SK-N-SH (cell line): ENCODE measurements at regions not wholly inside any gene's neighbourhood (a gene's known extent, or its start where the extent isn't known, plus 50 kb on each side); places are given as distances from the start of the nearest gene placed in this dataset.

Experiments used
- CTCF ChIA-PET: fragments of 300-600, 350-600 bp; formaldehyde crosslinking; extraction: SDS; loops from one replicate; lab custom pipeline; 2021; lab: Yijun Ruan, JAX
- POLR2A ChIA-PET: fragments of 350-600 bp; sonication (Branson Sonifier 250); formaldehyde crosslinking; extraction: SDS; loops from one replicate; lab custom pipeline; 2020; ENCODE audit warnings: antibody characterized with exemption, inconsistent platforms; lab: Yijun Ruan, JAX
- DNase-seq: peaks from one replicate; pipeline ENCODE4 v3.0.0; 2012
- H2AFZ ChIP-seq: fragments of 200-600 bp; sonication (generic); 2 replicates; pipeline ENCODE4 v1.8.1; 2016; ENCODE audit warnings: antibody characterized with exemption, mild to moderate bottlenecking, low read depth
- H3F3A ChIP-seq: fragments of 200-600 bp; sonication (generic); replicated peaks from 2 replicates; pipeline ENCODE3; 2016; ENCODE audit warnings: antibody characterized with exemption, mild to moderate bottlenecking; ENCODE audit not compliant: insufficient read depth
- H3K27ac ChIP-seq, 2 experiments: fragments of 200-500 bp in 1 of 2; fragments of 200-600 bp in 1 of 2; sonication (Bioruptor generic) in 1 of 2; sonication (generic), shearing (Covaris generic) in 1 of 2; 2 replicates each; pipeline versions ENCODE4 v1.5.1 to v1.6.1; 2014 to 2016; ENCODE audit warnings: low read depth in 2 of 2, inconsistent platforms in 1 of 2, low read length in 1 of 2, mild to moderate bottlenecking in 1 of 2, mixed read lengths in 1 of 2
- H3K27me3 ChIP-seq: fragments of 200-600 bp; sonication (generic), shearing (Covaris generic); 2 replicates; pipeline ENCODE4 v1.6.1; 2016; ENCODE audit warnings: mixed run types; ENCODE audit not compliant: insufficient read depth
- H3K36me3 ChIP-seq, 2 experiments: fragments of 200-500 bp in 1 of 2; fragments of 200-600 bp in 1 of 2; sonication (Bioruptor generic) in 1 of 2; sonication (generic) in 1 of 2; replicated peaks in 1 of 2; 2 replicates each; pipeline versions ENCODE3 to v1.5.1; 2014 to 2016; ENCODE audit warnings: low read length in 1 of 2, mild to moderate bottlenecking in 1 of 2; ENCODE audit not compliant: insufficient read depth in 2 of 2, control insufficient read depth in 1 of 2
- H3K4me1 ChIP-seq, 2 experiments: fragments of 200-500 bp in 1 of 2; fragments of 200-600 bp in 1 of 2; sonication (Bioruptor generic) in 1 of 2; sonication (generic), shearing (Covaris generic) in 1 of 2; 2 replicates each; pipeline versions ENCODE4 v1.5.1 to v1.6.1; 2014 to 2016; ENCODE audit warnings: low read depth in 1 of 2, low read length in 1 of 2, mixed run types in 1 of 2; ENCODE audit not compliant: insufficient read depth in 2 of 2, control insufficient read depth in 1 of 2
- H3K4me2 ChIP-seq: fragments of 200-600 bp; sonication (generic), shearing (Covaris generic); 2 replicates; pipeline ENCODE4 v1.6.1; 2017; ENCODE audit warnings: mixed run types
- H3K4me3 ChIP-seq, 2 experiments: fragments of 200-500 bp in 1 of 2; fragments of 200-600 bp in 1 of 2; sonication (Bioruptor generic) in 1 of 2; sonication (generic), shearing (Covaris generic) in 1 of 2; 2 replicates each; pipeline versions ENCODE4 v1.5.1 to v1.8.1; 2014 to 2016; ENCODE audit warnings: low read depth in 2 of 2, inconsistent platforms in 1 of 2, low read length in 1 of 2, mild to moderate bottlenecking in 1 of 2, mixed read lengths in 1 of 2, moderate library complexity in 1 of 2
- H3K79me2 ChIP-seq: fragments of 200-600 bp; sonication (generic); 2 replicates; pipeline ENCODE4 v1.8.1; 2017; ENCODE audit warnings: mild to moderate bottlenecking; ENCODE audit not compliant: insufficient read depth
- H3K9ac ChIP-seq: fragments of 200-600 bp; sonication (generic); 2 replicates; pipeline ENCODE4 v1.6.1; 2017; ENCODE audit warnings: mixed run types
- H3K9me2 ChIP-seq: fragments of 200-600 bp; sonication (generic); 2 replicates; pipeline ENCODE4 v1.6.1; 2017; ENCODE audit warnings: mixed run types
- H3K9me3 ChIP-seq: fragments of 200-600 bp; sonication (generic); 2 replicates; pipeline ENCODE4 v1.6.1; 2017; ENCODE audit warnings: mixed run types, mild to moderate bottlenecking, moderate library complexity
- H4K20me1 ChIP-seq: fragments of 200-600 bp; sonication (generic); 2 replicates; pipeline ENCODE4 v1.6.1; 2017; ENCODE audit warnings: mild to moderate bottlenecking, mixed run types; ENCODE audit not compliant: insufficient read depth
- CHD2 ChIP-seq: fragments of 150-350 bp; IDR thresholded peaks from 2 replicates; pipeline ENCODE4 v1.6.1; 2018; ENCODE audit warnings: low read length; ENCODE audit not compliant: partially characterized antibody
- ELF1 ChIP-seq: IDR thresholded peaks from 2 replicates; pipeline ENCODE4 v1.4.0; 2012
- EZH2phosphoT487 ChIP-seq: fragments of 200-600 bp; sonication (generic); IDR thresholded peaks from 2 replicates; pipeline ENCODE4 v1.6.1; 2017; ENCODE audit warnings: low read depth, mixed run types, mild to moderate bottlenecking, antibody characterized with exemption, moderate library complexity, borderline replicate concordance
- FOSL2 ChIP-seq: IDR thresholded peaks from 2 replicates; pipeline ENCODE4 v1.4.0; 2012; ENCODE audit warnings: low read depth, mild to moderate bottlenecking, moderate library complexity, borderline replicate concordance
- GATA2 ChIP-seq: sonication (generic); formaldehyde crosslinking; IDR thresholded peaks from 2 replicates; pipeline ENCODE4 v1.5.0; 2020; ENCODE audit warnings: mild to moderate bottlenecking, missing genetic modification reagents
- MXI1 ChIP-seq: IDR thresholded peaks from 2 replicates; pipeline ENCODE4 v1.6.1; 2012; ENCODE audit warnings: mild to moderate bottlenecking, low read depth, low read length, improper control_type of control experiment
- NRF1 ChIP-seq: IDR thresholded peaks from 2 replicates; pipeline ENCODE4 v1.6.1; 2012; ENCODE audit warnings: low read depth, mild to moderate bottlenecking, low read length
- POLR2AphosphoS5 ChIP-seq: IDR thresholded peaks from 2 replicates; pipeline ENCODE4 v1.6.1; 2012; ENCODE audit warnings: low read depth, low read length
- RAD21 ChIP-seq: IDR thresholded peaks from 2 replicates; pipeline ENCODE4 v1.6.1; 2012; ENCODE audit warnings: mild to moderate bottlenecking, low read length
- RCOR1 ChIP-seq: fragments of 150-350 bp; IDR thresholded peaks from 2 replicates; pipeline ENCODE4 v1.6.1; 2017; ENCODE audit warnings: antibody characterized with exemption, low read length
- RXRA ChIP-seq: IDR thresholded peaks from 2 replicates; pipeline ENCODE4 v1.4.0; 2012; ENCODE audit warnings: low read depth, mild to moderate bottlenecking, borderline replicate concordance
- SIN3A ChIP-seq: IDR thresholded peaks from 2 replicates; pipeline ENCODE4 v1.6.1; 2012; ENCODE audit warnings: low read depth, mild to moderate bottlenecking, low read length, moderate library complexity, borderline replicate concordance
- SMC3 ChIP-seq: IDR thresholded peaks from 2 replicates; pipeline ENCODE4 v1.6.1; 2012; ENCODE audit warnings: low read depth, low read length, improper control_type of control experiment
- TAF1 ChIP-seq: IDR thresholded peaks from 2 replicates; pipeline ENCODE4 v1.6.1; 2012; ENCODE audit warnings: low read depth, mild to moderate bottlenecking, low read length, moderate library complexity, borderline replicate concordance
- TCF12 ChIP-seq: IDR thresholded peaks from 2 replicates; pipeline ENCODE4 v1.4.0; 2012
- TEAD4 ChIP-seq: IDR thresholded peaks from 2 replicates; pipeline ENCODE4 v1.4.0; 2012; ENCODE audit warnings: mild to moderate bottlenecking, borderline replicate concordance; ENCODE audit not compliant: insufficient read depth
- YY1 ChIP-seq: IDR thresholded peaks from 2 replicates; pipeline ENCODE4 v1.4.0; 2012; ENCODE audit warnings: low read depth, mild to moderate bottlenecking
- WGBS: methylation state at CpG from one replicate; pipeline ENCODE4 v1.1.6; 2017; ENCODE audit warnings: low lambda C conversion rate; 5-methylcytosine and 5-hydroxymethylcytosine counted together
- TF ChIP-seq, protein P1 (sequence below): fragments of 200-600 bp; sonication (generic); IDR thresholded peaks from 2 replicates; pipeline ENCODE4 v1.6.1; 2017; ENCODE audit warnings: antibody characterized with exemption, mild to moderate bottlenecking, moderate library complexity
- TF ChIP-seq, protein P2 (sequence below): IDR thresholded peaks from 2 replicates; pipeline ENCODE4 v1.4.0; 2012; ENCODE audit warnings: low read depth
- TF ChIP-seq, protein P3 (sequence below): IDR thresholded peaks from 2 replicates; pipeline ENCODE4 v1.4.0; 2012; ENCODE audit warnings: low read depth, borderline replicate concordance
- TF ChIP-seq, protein P4 (sequence below): IDR thresholded peaks from 2 replicates; pipeline ENCODE4 v1.4.0; 2012; ENCODE audit warnings: low read depth, borderline replicate concordance

DNA sequence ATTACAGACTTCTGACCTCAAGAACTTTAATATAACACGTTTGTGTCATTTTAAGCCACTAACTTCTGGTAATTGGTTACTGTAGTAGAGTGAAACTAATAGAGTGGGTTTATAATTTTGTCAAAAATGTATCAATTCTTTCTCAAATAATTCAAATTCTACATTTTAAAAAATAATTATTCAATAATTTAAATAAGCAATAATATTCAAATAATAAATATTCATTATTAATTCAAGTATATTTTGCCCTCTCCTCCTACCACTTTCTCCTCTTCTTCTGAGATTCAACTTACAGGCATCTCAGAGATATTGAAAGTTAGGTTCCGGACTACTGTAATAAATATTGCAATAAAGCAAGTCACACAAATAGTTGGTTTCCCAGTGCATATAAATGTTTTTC, 1107.1 kb downstream of the KCNT2 start:
- H3K27me3 ChIP-seq: no peaks in the 10 kb centered on the region
- H3F3A ChIP-seq: no peaks in the 10 kb centered on the region
- POLR2A ChIA-PET: no interaction called here
- H3K4me2 ChIP-seq: no peak overlapping the region
- H3K9me2 ChIP-seq: no peaks in the 10 kb centered on the region
- no peak overlapping the region for H2AFZ ChIP-seq
- DNase-seq: no peak
- no peaks in the 10 kb centered on the region for H4K20me1 ChIP-seq
- H3K9ac ChIP-seq: no peak overlapping the region
- no peaks in the 10 kb centered on the region for H3K4me1 ChIP-seq
- no peak overlapping the region for H3K4me3 ChIP-seq
- TF ChIP-seq, protein P1, sequence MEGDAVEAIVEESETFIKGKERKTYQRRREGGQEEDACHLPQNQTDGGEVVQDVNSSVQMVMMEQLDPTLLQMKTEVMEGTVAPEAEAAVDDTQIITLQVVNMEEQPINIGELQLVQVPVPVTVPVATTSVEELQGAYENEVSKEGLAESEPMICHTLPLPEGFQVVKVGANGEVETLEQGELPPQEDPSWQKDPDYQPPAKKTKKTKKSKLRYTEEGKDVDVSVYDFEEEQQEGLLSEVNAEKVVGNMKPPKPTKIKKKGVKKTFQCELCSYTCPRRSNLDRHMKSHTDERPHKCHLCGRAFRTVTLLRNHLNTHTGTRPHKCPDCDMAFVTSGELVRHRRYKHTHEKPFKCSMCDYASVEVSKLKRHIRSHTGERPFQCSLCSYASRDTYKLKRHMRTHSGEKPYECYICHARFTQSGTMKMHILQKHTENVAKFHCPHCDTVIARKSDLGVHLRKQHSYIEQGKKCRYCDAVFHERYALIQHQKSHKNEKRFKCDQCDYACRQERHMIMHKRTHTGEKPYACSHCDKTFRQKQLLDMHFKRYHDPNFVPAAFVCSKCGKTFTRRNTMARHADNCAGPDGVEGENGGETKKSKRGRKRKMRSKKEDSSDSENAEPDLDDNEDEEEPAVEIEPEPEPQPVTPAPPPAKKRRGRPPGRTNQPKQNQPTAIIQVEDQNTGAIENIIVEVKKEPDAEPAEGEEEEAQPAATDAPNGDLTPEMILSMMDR: no peak
- no peak for TF ChIP-seq CHD2
- no peak for TF ChIP-seq RXRA
- TF ChIP-seq NRF1: no peak
- no peak for TF ChIP-seq POLR2AphosphoS5
- no peak for TF ChIP-seq RCOR1
- no peak for TF ChIP-seq MXI1
- TF ChIP-seq, protein P2, sequence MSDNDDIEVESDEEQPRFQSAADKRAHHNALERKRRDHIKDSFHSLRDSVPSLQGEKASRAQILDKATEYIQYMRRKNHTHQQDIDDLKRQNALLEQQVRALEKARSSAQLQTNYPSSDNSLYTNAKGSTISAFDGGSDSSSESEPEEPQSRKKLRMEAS: no peak
- TF ChIP-seq TAF1: no peak
- no peak for TF ChIP-seq RAD21
- TF ChIP-seq FOSL2: no peak
- TF ChIP-seq, all 33 proteins: peak for 0
- Histone ChIP-seq H3K36me3 (no peaks in the 10 kb centered on the region), H3K79me2 (no peaks in the 10 kb centered on the region), H3K27ac (no peak overlapping the region), H3K9me3 (no peaks in the 10 kb centered on the region)
- CTCF ChIA-PET: no interaction called here
- 50% methylated on average over 2 of the region's 2 CpGs for WGBS

DNA sequence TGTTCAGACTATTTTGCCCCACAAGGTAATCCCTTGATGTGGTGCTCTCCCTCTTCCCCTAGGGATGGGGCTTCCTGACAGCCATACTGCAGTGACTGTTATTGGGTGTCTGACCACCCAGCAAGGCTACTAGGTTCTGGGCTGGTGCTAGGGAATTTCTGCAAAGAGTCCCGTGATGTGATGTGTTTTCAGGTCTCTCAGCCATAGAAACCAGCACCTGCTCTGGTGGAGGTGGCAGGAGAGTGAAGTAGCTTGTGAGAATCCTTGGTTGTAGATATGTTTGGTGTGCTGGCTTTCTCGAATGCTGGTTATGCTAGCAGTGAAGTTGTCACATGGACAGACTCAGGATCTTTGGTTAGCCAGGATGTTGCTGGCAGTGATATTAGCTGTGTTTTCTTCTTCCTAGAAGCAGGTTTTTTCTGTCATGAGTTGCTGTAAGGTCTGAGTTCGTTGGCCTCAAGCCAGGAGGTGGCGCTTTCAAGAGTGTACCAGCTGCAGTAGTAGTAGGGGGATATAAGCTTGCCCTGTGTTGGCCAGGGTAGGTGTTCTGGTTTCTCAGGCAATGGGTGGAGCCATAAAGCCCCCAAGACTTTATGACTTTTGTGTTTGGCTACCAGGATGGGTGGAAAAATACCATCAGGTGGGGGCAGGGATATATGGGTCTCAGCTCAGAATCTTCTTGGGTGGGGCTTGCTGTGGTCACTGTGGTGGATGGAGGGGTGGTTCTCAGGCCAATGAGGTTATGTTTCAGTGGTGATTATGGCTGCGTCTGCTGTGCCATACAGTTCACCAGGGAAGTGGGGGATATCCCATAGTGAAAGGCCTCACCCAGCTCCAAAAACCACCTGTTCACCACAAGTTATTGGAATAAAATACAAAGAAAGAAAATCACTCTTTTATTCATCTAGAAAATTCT, 1112.3 kb downstream of the KCNT2 start:
- no peak for DNase-seq
- Histone ChIP-seq H3K79me2 (no peaks in the 10 kb centered on the region; the same call in 1 of the 2 replicates), H2AFZ (no peak overlapping the region), H3K27ac (no peak overlapping the region), H3K36me3 (no peaks in the 10 kb centered on the region), H3K4me3 (no peak overlapping the region), H3K9me2 (no peaks in the 10 kb centered on the region), H3K9me3 (no peaks in the 10 kb centered on the region), H3K27me3 (no peaks in the 10 kb centered on the region), H3K9ac (no peak overlapping the region), H3K4me1 (no peaks in the 10 kb centered on the region), H3K4me2 (no peak overlapping the region), H3F3A (no peaks in the 10 kb centered on the region), H4K20me1 (no peaks in the 10 kb centered on the region)
- 34% methylated on average over 5 of the region's 5 CpGs for WGBS
- TF ChIP-seq YY1: no peak
- no peak for TF ChIP-seq SMC3
- TF ChIP-seq CHD2: no peak
- TF ChIP-seq, protein P3, sequence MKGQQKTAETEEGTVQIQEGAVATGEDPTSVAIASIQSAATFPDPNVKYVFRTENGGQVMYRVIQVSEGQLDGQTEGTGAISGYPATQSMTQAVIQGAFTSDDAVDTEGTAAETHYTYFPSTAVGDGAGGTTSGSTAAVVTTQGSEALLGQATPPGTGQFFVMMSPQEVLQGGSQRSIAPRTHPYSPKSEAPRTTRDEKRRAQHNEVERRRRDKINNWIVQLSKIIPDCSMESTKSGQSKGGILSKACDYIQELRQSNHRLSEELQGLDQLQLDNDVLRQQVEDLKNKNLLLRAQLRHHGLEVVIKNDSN: no peak
- TF ChIP-seq RAD21: no peak
- TF ChIP-seq RXRA: no peak
- no peak for TF ChIP-seq TEAD4
- TF ChIP-seq, protein P4, sequence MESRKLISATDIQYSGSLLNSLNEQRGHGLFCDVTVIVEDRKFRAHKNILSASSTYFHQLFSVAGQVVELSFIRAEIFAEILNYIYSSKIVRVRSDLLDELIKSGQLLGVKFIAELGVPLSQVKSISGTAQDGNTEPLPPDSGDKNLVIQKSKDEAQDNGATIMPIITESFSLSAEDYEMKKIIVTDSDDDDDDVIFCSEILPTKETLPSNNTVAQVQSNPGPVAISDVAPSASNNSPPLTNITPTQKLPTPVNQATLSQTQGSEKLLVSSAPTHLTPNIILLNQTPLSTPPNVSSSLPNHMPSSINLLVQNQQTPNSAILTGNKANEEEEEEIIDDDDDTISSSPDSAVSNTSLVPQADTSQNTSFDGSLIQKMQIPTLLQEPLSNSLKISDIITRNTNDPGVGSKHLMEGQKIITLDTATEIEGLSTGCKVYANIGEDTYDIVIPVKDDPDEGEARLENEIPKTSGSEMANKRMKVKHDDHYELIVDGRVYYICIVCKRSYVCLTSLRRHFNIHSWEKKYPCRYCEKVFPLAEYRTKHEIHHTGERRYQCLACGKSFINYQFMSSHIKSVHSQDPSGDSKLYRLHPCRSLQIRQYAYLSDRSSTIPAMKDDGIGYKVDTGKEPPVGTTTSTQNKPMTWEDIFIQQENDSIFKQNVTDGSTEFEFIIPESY: no peak
- no peak for TF ChIP-seq EZH2phosphoT487
- no peak for TF ChIP-seq TAF1
- TF ChIP-seq MXI1: no peak
- TF ChIP-seq GATA2: no peak
- no peak for TF ChIP-seq RCOR1
- no peak for TF ChIP-seq SIN3A
- no peak for TF ChIP-seq POLR2AphosphoS5
- TF ChIP-seq, protein P2: no peak
- no peak for TF ChIP-seq TCF12
- TF ChIP-seq ELF1: no peak
- ChIA-PET CTCF (no interaction called here), POLR2A (no interaction called here)
